HG03095 (cell line): ENCODE measurements at regions not wholly inside any gene's neighbourhood (a gene's known extent, or its start where the extent isn't known, plus 50 kb on each side); places are given as distances from the start of the nearest gene placed in this dataset.

Source experiments
- ATAC-seq: cut with Tn5 transposase; IDR thresholded peaks from one replicate; pipeline ENCODE4 v1.9.1; 2021; ENCODE audit warnings: moderate library complexity; ENCODE audit not compliant: unreplicated experiment

- ATAC-seq: no peak
Observed at GRCh38 chr4:56209767-56210166, 177.5 kb downstream of the AASDH start.

GRCh38 chr4:56208103-56208502, 179.2 kb downstream of the AASDH start:
- no peak for ATAC-seq

GRCh38 chr4:56206258-56206657, 181.0 kb downstream of the AASDH start:
- ATAC-seq: no peak

- ATAC-seq: no peak
Observed at GRCh38 chr4:56200275-56200674, 187.0 kb downstream of the AASDH start.

- no peak for ATAC-seq
Observed at GRCh38 chr4:56198265-56198664, 189.0 kb downstream of the AASDH start.

- no peak for ATAC-seq
Observed at GRCh38 chr4:56197387-56197786, 189.9 kb downstream of the AASDH start.

- ATAC-seq: no peak
Observed at GRCh38 chr4:56195025-56195424, 192.3 kb downstream of the AASDH start.

- no peak for ATAC-seq
Observed at GRCh38 chr4:56191534-56191933, 195.8 kb downstream of the AASDH start.

- ATAC-seq: no peak
Observed at GRCh38 chr4:56187688-56188087, 199.6 kb downstream of the AASDH start.

- ATAC-seq: no peak
Observed at GRCh38 chr4:56186808-56187523, 200.3 kb downstream of the AASDH start.

- no peak for ATAC-seq
Observed at GRCh38 chr4:56185901-56186300, 201.4 kb downstream of the AASDH start.

GRCh38 chr4:56184214-56184613, 203.1 kb downstream of the AASDH start:
- no peak for ATAC-seq

- peak; percentile 68 for ATAC-seq
Observed at GRCh38 chr4:56183344-56183959, 203.8 kb downstream of the AASDH start.

- no peak for ATAC-seq
Observed at GRCh38 chr4:56182356-56182755, 204.9 kb downstream of the AASDH start.

- no peak for ATAC-seq
Observed at GRCh38 chr4:56181140-56181953, 205.9 kb downstream of the AASDH start.

- no peak for ATAC-seq
Observed at GRCh38 chr4:56169061-56169460, 218.2 kb downstream of the AASDH start.

GRCh38 chr4:56164907-56165306, 216.2 kb downstream of the CEP135 start:
- ATAC-seq: no peak

GRCh38 chr4:56160636-56161035, 211.9 kb downstream of the CEP135 start:
- no peak for ATAC-seq

GRCh38 chr4:56158483-56158882, 209.7 kb downstream of the CEP135 start:
- ATAC-seq: no peak

- ATAC-seq: no peak
Observed at GRCh38 chr4:56156141-56156540, 207.4 kb downstream of the CEP135 start.

GRCh38 chr4:56155432-56155831, 206.7 kb downstream of the CEP135 start:
- ATAC-seq: no peak

- no peak for ATAC-seq
Observed at GRCh38 chr4:56149591-56149990, 200.8 kb downstream of the CEP135 start.
